ENCODE measurements at regions not wholly inside any gene's neighbourhood (a gene's known extent, or its start where the extent isn't known, plus 50 kb on each side); places are given as distances from the start of the nearest gene placed in this dataset.
"Not testable (repeated sequence)": the region's sequence is repeated elsewhere in the genome, so short reads cannot be mapped to it uniquely, and the experiment has no call there.

GRCh38 chr19:30066781-30067759 is 125.0 kb downstream of the URI1 start:
- no peaks in the 10 kb centered on the region; the same call in 1 of the 2 replicates for H3K4me1 ChIP-seq (ENCODE audit: insufficient read depth, low read length)
- no peaks in the 10 kb centered on the region for H3K36me3 ChIP-seq (ENCODE audit: insufficient read depth, low read depth, low read length)
- no peak overlapping the region for H3K4me3 ChIP-seq (ENCODE audit: low read length)
- H3K27ac ChIP-seq (ENCODE audit: low read length): no peak overlapping the region
- no peaks in the 10 kb centered on the region for H3K9me3 ChIP-seq (ENCODE audit: insufficient read depth, low read depth, low read length)
- no peak overlapping the region for H3K9ac ChIP-seq (ENCODE audit: low read depth, low read length)
- H3K27me3 ChIP-seq (ENCODE audit: insufficient read depth, low read length): no peaks in the 10 kb centered on the region

- H3K4me1 ChIP-seq (ENCODE audit: insufficient read depth, low read length); H3K4me3 ChIP-seq (ENCODE audit: low read length); H3K27ac ChIP-seq (ENCODE audit: low read length); H3K27me3 ChIP-seq (ENCODE audit: insufficient read depth, low read length); H3K9ac ChIP-seq (ENCODE audit: low read depth, low read length); H3K36me3 ChIP-seq (ENCODE audit: insufficient read depth, low read depth, low read length); H3K9me3 ChIP-seq (ENCODE audit: insufficient read depth, low read depth, low read length): not testable (repeated sequence)
These were observed 126.0 kb downstream of the URI1 start for GRCh38 chr19:30067956-30068506.

DNA sequence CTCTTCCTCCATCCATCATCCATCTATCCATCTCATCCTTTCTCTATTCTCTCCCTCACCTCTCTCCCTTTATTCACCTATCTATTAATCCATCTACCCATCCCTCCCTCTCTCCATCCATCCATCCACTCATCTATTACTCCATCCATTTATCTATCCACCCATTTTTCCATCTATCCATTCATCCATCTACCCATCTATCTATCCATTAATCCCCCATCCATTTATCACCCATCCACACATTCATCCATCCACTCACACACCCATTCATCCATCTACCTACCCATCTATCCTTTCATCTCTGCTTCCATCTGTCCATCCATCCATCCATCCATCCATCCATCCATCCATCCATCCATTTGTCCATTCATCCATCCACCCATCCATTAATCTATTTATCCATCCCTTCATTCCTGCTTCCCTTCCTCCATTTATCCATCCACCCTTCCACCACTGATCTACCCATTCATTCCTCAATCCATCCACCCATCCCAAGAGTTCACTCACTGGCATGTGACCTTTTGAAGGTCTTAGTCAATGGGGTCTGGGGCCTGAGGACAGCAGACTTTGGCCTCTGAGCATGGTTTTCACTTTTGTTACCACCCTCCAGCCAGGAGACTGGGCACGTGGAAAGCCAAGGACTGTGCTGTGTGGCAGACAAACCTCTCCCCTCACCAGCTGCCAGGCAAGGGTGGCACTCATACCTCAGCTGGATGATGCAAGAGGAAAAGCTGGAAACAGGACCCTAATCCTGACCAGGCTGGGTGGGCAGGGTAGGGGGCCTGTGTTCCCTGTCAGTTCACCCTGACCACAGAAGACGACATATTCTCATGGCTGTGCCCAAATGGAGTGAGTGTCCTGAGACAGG is 126.7 kb downstream of the URI1 start:
- no peak overlapping the region for H3K27ac ChIP-seq (ENCODE audit: low read length)

DNA sequence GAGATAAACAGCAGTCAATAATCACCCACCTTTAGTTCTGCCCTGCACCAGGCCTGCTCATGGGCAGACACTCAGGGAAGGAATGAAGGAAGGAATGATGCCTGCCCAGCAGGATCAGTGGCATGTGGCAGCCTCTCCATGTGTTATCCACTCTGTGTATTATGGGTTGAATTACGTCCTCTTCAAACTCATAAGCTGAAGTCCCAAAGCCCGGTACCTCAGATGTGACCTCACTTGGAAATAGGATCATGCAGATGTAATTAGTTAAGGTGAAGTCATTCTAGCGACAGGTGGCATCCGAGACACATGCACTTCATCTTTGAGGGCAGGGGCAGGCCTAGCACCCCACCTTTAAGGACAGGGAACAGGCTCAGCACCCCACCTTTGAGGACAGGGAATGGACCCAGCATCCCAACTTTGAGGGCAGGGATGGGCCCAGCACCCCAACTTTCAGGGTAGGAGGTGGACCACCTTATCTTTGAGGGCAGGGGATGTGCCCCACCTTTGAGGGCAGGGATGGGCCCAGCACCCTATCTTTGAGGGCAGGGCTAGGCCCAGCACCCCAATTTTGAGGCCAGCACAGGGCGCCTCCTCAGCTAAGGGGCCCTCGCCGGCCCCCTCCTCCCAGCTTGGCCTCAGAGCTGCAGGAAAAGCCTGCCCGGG is 127.6 kb downstream of the URI1 start:
- Histone ChIP-seq H3K27me3 (ENCODE audit: insufficient read depth, low read length) (no peaks in the 10 kb centered on the region), H3K9me3 (ENCODE audit: insufficient read depth, low read depth, low read length) (no peaks in the 10 kb centered on the region), H3K36me3 (ENCODE audit: insufficient read depth, low read depth, low read length) (no peaks in the 10 kb centered on the region), H3K4me3 (ENCODE audit: low read length) (no peak overlapping the region), H3K4me1 (ENCODE audit: insufficient read depth, low read length) (no peaks in the 10 kb centered on the region; the same call in 1 of the 2 replicates), H3K9ac (ENCODE audit: low read depth, low read length) (no peak overlapping the region), H3K27ac (ENCODE audit: low read length) (no peak overlapping the region)

More for the DNA sequence above, 126.7 kb downstream of the URI1 start:
- Histone ChIP-seq H3K9ac (ENCODE audit: low read depth, low read length) (no peak overlapping the region), H3K36me3 (ENCODE audit: insufficient read depth, low read depth, low read length) (no peaks in the 10 kb centered on the region), H3K27me3 (ENCODE audit: insufficient read depth, low read length) (no peaks in the 10 kb centered on the region), H3K9me3 (ENCODE audit: insufficient read depth, low read depth, low read length) (no peaks in the 10 kb centered on the region), H3K4me3 (ENCODE audit: low read length) (no peak overlapping the region), H3K4me1 (ENCODE audit: insufficient read depth, low read length) (no peaks in the 10 kb centered on the region; the same call in 1 of the 2 replicates)

- no peaks in the 10 kb centered on the region for H3K36me3 ChIP-seq (ENCODE audit: insufficient read depth, low read depth, low read length)
- no peak overlapping the region for H3K9ac ChIP-seq (ENCODE audit: low read depth, low read length)
- H3K4me3 ChIP-seq (ENCODE audit: low read length): no peak overlapping the region
- H3K27me3 ChIP-seq (ENCODE audit: insufficient read depth, low read length): no peaks in the 10 kb centered on the region
- no peaks in the 10 kb centered on the region; the same call in 1 of the 2 replicates for H3K4me1 ChIP-seq (ENCODE audit: insufficient read depth, low read length)
- no peaks in the 10 kb centered on the region for H3K9me3 ChIP-seq (ENCODE audit: insufficient read depth, low read depth, low read length)
- H3K27ac ChIP-seq (ENCODE audit: low read length): no peak overlapping the region
These were observed 128.3 kb downstream of the URI1 start for GRCh38 chr19:30070198-30070967.

GRCh38 chr19:30070968-30071632 is 129.1 kb downstream of the URI1 start:
- no peaks in the 10 kb centered on the region for H3K27me3 ChIP-seq (ENCODE audit: insufficient read depth, low read length)
- H3K9ac ChIP-seq (ENCODE audit: low read depth, low read length): no peak overlapping the region
- H3K9me3 ChIP-seq (ENCODE audit: insufficient read depth, low read depth, low read length): no peaks in the 10 kb centered on the region
- H3K27ac ChIP-seq (ENCODE audit: low read length): no peak overlapping the region
- H3K4me3 ChIP-seq (ENCODE audit: low read length): no peak overlapping the region
- H3K36me3 ChIP-seq (ENCODE audit: insufficient read depth, low read depth, low read length): no peaks in the 10 kb centered on the region
- no peaks in the 10 kb centered on the region; the same call in 1 of the 2 replicates for H3K4me1 ChIP-seq (ENCODE audit: insufficient read depth, low read length)

DNA sequence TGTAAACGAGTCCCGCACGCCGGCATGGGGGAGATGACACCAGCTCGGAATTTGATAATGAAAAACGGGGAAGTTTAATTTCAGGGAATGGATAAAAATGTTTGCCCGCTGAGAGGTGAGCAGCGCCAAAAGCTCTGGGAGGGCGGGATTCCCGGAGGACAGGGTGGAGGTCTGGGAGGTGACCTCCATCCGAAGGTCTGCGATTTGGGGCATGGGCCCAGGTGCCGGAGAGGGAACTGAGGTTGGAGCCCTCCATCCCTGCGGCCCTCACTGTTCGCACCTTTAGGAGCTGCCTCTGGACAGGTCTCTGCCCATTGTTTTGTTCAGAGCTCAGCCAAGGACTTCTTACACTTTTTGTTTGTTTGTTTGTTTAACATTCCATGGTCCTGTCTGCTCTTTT is 129.8 kb downstream of the URI1 start:
- no peak overlapping the region for H3K9ac ChIP-seq (ENCODE audit: low read depth, low read length)
- H3K27ac ChIP-seq (ENCODE audit: low read length): no peak overlapping the region
- no peaks in the 10 kb centered on the region; the same call in 1 of the 2 replicates for H3K4me1 ChIP-seq (ENCODE audit: insufficient read depth, low read length)
- H3K4me3 ChIP-seq (ENCODE audit: low read length): no peak overlapping the region
- H3K9me3 ChIP-seq (ENCODE audit: insufficient read depth, low read depth, low read length): no peaks in the 10 kb centered on the region
- no peaks in the 10 kb centered on the region for H3K27me3 ChIP-seq (ENCODE audit: insufficient read depth, low read length)
- H3K36me3 ChIP-seq (ENCODE audit: insufficient read depth, low read depth, low read length): no peaks in the 10 kb centered on the region

DNA sequence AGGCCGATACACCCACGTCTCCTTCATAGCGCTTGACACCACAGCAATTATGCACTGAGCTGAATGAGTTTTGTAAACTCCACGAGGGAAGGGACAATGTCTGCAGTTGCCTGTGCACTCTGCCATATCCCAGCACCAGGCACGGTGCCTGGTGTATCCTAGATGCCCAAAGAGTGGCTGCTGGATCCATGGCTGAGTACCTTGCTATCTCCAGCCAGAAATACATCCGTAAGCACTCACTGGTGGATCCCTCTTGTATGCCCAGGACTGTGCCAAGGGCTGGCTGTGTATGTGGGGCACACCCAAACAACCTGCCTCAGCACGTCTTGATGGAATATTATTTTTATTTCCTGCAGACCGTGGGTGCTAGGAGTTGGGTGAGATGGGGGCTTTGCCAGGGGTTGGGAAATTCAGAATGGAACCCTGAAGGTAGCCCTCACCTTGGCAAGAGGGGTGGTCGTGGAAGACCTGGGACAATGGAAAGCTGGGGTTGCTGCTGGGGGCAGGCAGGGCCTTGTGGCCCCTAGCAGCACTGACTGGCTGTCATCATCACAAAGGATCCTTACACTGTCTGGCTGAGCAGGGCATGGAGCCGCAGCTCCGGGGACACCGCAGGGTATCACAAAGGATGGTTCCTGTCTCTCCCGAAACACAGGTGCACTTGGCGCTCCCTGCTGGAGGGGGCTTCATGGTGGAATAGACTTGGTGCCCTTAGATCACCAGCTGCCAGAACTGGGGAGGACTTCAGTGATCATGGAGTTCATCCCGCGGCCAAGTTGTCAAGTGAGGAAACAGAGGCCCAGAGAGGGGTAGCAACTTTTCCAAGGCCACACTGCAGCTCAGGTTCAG is 131.3 kb downstream of the URI1 start:
- Histone ChIP-seq H3K4me3 (ENCODE audit: low read length) (no peak overlapping the region), H3K36me3 (ENCODE audit: insufficient read depth, low read depth, low read length) (no peaks in the 10 kb centered on the region), H3K4me1 (ENCODE audit: insufficient read depth, low read length) (no peaks in the 10 kb centered on the region; the same call in 1 of the 2 replicates), H3K9me3 (ENCODE audit: insufficient read depth, low read depth, low read length) (no peaks in the 10 kb centered on the region), H3K27me3 (ENCODE audit: insufficient read depth, low read length) (no peaks in the 10 kb centered on the region), H3K9ac (ENCODE audit: low read depth, low read length) (no peak overlapping the region), H3K27ac (ENCODE audit: low read length) (no peak overlapping the region)

DNA sequence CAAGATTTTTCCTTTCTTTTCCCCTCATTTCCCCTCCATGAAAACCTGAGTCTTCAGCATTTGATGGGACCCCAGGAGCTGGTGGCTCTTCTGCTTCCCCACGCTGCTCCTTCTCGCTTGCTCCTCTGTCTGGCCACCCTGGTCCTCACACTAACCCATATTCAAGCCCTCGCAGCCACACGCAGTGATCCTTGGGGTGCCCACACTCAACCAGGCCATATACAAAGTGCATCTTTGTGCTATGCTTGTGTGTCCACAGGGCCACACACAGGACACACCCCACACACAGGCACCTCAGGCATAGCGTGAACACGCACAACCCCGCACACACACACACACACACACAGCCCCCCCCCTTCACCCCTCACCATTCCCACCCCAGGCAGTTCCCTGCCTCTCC is 132.1 kb downstream of the URI1 start:
- Histone ChIP-seq H3K9ac (ENCODE audit: low read depth, low read length) (no peak overlapping the region), H3K9me3 (ENCODE audit: insufficient read depth, low read depth, low read length) (no peaks in the 10 kb centered on the region), H3K27me3 (ENCODE audit: insufficient read depth, low read length) (no peaks in the 10 kb centered on the region)

More for the DNA sequence above, 132.1 kb downstream of the URI1 start:
- no peak overlapping the region for H3K4me3 ChIP-seq (ENCODE audit: low read length)
- no peaks in the 10 kb centered on the region for H3K36me3 ChIP-seq (ENCODE audit: insufficient read depth, low read depth, low read length)
- no peaks in the 10 kb centered on the region; the same call in 1 of the 2 replicates for H3K4me1 ChIP-seq (ENCODE audit: insufficient read depth, low read length)
- H3K27ac ChIP-seq (ENCODE audit: low read length): no peak overlapping the region
